SK-N-SH treated with all-trans-retinoic acid at 6 μM for 48 hours (cell line): ENCODE measurements at regions not wholly inside any gene's neighbourhood (a gene's known extent, or its start where the extent isn't known, plus 50 kb on each side); places are given as distances from the start of the nearest gene placed in this dataset.

Experiments used
- ATAC-seq: fragments of 200-7000 bp; cut with Tn5 transposase; 3 replicates; pipeline ENCODE4 v1.9.1; 2020; ENCODE audit warnings: mild to moderate bottlenecking, moderate library complexity
- BACH2 ChIP-seq: fragments of 250-450 bp; sonication (Bioruptor Pico); IDR thresholded peaks from 2 replicates; pipeline ENCODE4 v1.9.0; 2021; ENCODE audit warnings: mild to moderate bottlenecking, borderline replicate concordance
- CREB5 ChIP-seq: fragments of 250-450 bp; sonication (Bioruptor Pico); IDR thresholded peaks from 2 replicates; pipeline ENCODE4 v1.5.1; 2020; ENCODE audit warnings: low read depth, mild to moderate bottlenecking, moderate library complexity
- CSDC2 ChIP-seq: fragments of 250-450 bp; sonication (Bioruptor Pico); IDR thresholded peaks from 2 replicates; pipeline ENCODE4 v1.5.0; 2020; ENCODE audit warnings: mild to moderate bottlenecking, moderate library complexity
- ESRRG ChIP-seq: fragments of 250-450 bp; sonication (Bioruptor Pico); IDR thresholded peaks from 2 replicates; pipeline ENCODE4 v1.6.1; 2021; ENCODE audit warnings: mild to moderate bottlenecking
- GLIS3 ChIP-seq: fragments of 250-450 bp; sonication (Bioruptor Pico); IDR thresholded peaks from 2 replicates; pipeline ENCODE4 v1.5.0; 2020; ENCODE audit warnings: mild to moderate bottlenecking, moderate library complexity
- ISL1 ChIP-seq: fragments of 250-450 bp; sonication (Bioruptor Pico); IDR thresholded peaks from 2 replicates; pipeline ENCODE4 v2.1.2; 2022; ENCODE audit warnings: mild to moderate bottlenecking, moderate library complexity
- OSR1 ChIP-seq: fragments of 250-450 bp; sonication (Bioruptor Pico); IDR thresholded peaks from 2 replicates; pipeline ENCODE4 v1.8.0; 2022; ENCODE audit warnings: moderate library complexity, mild to moderate bottlenecking, inconsistent platforms
- POU6F1 ChIP-seq: fragments of 250-450 bp; sonication (Bioruptor Pico); IDR thresholded peaks from 2 replicates; pipeline ENCODE4 v1.8.0; 2021; ENCODE audit warnings: low read depth, mild to moderate bottlenecking, moderate library complexity, borderline replicate concordance
- PPARA ChIP-seq: fragments of 250-450 bp; sonication (Bioruptor Pico); IDR thresholded peaks from 2 replicates; pipeline ENCODE4 v1.5.0; 2020; ENCODE audit warnings: mild to moderate bottlenecking, borderline replicate concordance
- SNAI2 ChIP-seq: fragments of 250-450 bp; sonication (Bioruptor Pico); IDR thresholded peaks from 2 replicates; pipeline ENCODE4 v1.5.0; 2020; ENCODE audit warnings: mild to moderate bottlenecking, moderate library complexity
- TCF4 ChIP-seq: fragments of 250-450 bp; sonication (Bioruptor Pico); IDR thresholded peaks from 2 replicates; pipeline ENCODE4 v1.8.0; 2021; ENCODE audit warnings: mild to moderate bottlenecking, moderate library complexity, borderline replicate concordance
- TOX ChIP-seq: fragments of 250-450 bp; sonication (Bioruptor Pico); IDR thresholded peaks from 2 replicates; pipeline ENCODE4 v1.8.0; 2021; ENCODE audit warnings: mild to moderate bottlenecking, moderate library complexity, borderline replicate concordance
- TSHZ2 ChIP-seq: fragments of 250-450 bp; sonication (Bioruptor Pico); IDR thresholded peaks from 2 replicates; pipeline ENCODE4 v1.5.0; 2020; ENCODE audit warnings: mild to moderate bottlenecking, moderate library complexity
- ZC3H10 ChIP-seq: fragments of 250-450 bp; sonication (Bioruptor Pico); IDR thresholded peaks from 2 replicates; pipeline ENCODE4 v1.5.1; 2021; ENCODE audit warnings: mild to moderate bottlenecking, moderate library complexity
- ZFP3 ChIP-seq: fragments of 250-450 bp; sonication (Bioruptor Pico); IDR thresholded peaks from 2 replicates; pipeline ENCODE4 v1.5.0; 2020; ENCODE audit warnings: mild to moderate bottlenecking, moderate library complexity
- ZFP30 ChIP-seq: fragments of 450-650 bp; formaldehyde crosslinking; IDR thresholded peaks from 2 replicates; pipeline ENCODE4 v1.5.0; 2022; ENCODE audit warnings: mild to moderate bottlenecking, moderate library complexity
- ZNF70 ChIP-seq: fragments of 450-650 bp; formaldehyde crosslinking; IDR thresholded peaks from 2 replicates; pipeline ENCODE4 v1.5.0; 2020; ENCODE audit warnings: mild to moderate bottlenecking, moderate library complexity
- ZNF8 ChIP-seq: fragments of 450-650 bp; formaldehyde crosslinking; IDR thresholded peaks from 2 replicates; pipeline ENCODE4 v1.5.0; 2020; ENCODE audit warnings: mild to moderate bottlenecking, moderate library complexity
- TF ChIP-seq, protein P1 (sequence below): fragments of 250-450 bp; sonication (Bioruptor Pico); IDR thresholded peaks from 2 replicates; pipeline ENCODE4 v1.5.1; 2021; ENCODE audit warnings: mild to moderate bottlenecking, moderate library complexity
- TF ChIP-seq, protein P2 (sequence below): fragments of 250-450 bp; sonication (Bioruptor Pico); IDR thresholded peaks from 2 replicates; pipeline ENCODE4 v1.8.0; 2020; ENCODE audit warnings: mild to moderate bottlenecking, moderate library complexity, borderline replicate concordance

- no peak for TF ChIP-seq TSHZ2 (CRISPR knock-in tag)
- no peak for TF ChIP-seq CREB5
- TF ChIP-seq ISL1 (CRISPR knock-in tag): no peak
- TF ChIP-seq, all 23 proteins: peak for 0
Measured at GRCh38 chr6:84906514-84906913, 142.1 kb upstream of the TBX18 start.

GRCh38 chr6:84905823-84906222 lies 141.4 kb upstream of the TBX18 start:
- ATAC-seq: no peak
- TF ChIP-seq CREB5 (no peak), CSDC2 (no peak), ZFP30 (CRISPR knock-in tag) (no peak), TCF4 (CRISPR knock-in tag) (no peak), SNAI2 (no peak), OSR1 (CRISPR knock-in tag) (no peak), ZFP3 (CRISPR knock-in tag) (no peak), TSHZ2 (CRISPR knock-in tag) (no peak), POU6F1 (no peak), ESRRG (CRISPR knock-in tag) (no peak), ZC3H10 (no peak), ZNF70 (CRISPR knock-in tag) (no peak), TOX (CRISPR knock-in tag) (no peak), GLIS3 (no peak), PPARA (no peak), ISL1 (CRISPR knock-in tag) (no peak), ZNF8 (no peak), BACH2 (CRISPR knock-in tag) (no peak)
- TF ChIP-seq, protein P1, sequence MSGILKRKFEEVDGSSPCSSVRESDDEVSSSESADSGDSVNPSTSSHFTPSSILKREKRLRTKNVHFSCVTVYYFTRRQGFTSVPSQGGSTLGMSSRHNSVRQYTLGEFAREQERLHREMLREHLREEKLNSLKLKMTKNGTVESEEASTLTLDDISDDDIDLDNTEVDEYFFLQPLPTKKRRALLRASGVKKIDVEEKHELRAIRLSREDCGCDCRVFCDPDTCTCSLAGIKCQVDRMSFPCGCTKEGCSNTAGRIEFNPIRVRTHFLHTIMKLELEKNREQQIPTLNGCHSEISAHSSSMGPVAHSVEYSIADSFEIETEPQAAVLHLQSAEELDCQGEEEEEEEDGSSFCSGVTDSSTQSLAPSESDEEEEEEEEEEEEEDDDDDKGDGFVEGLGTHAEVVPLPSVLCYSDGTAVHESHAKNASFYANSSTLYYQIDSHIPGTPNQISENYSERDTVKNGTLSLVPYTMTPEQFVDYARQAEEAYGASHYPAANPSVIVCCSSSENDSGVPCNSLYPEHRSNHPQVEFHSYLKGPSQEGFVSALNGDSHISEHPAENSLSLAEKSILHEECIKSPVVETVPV: no peak
- TF ChIP-seq, protein P2, sequence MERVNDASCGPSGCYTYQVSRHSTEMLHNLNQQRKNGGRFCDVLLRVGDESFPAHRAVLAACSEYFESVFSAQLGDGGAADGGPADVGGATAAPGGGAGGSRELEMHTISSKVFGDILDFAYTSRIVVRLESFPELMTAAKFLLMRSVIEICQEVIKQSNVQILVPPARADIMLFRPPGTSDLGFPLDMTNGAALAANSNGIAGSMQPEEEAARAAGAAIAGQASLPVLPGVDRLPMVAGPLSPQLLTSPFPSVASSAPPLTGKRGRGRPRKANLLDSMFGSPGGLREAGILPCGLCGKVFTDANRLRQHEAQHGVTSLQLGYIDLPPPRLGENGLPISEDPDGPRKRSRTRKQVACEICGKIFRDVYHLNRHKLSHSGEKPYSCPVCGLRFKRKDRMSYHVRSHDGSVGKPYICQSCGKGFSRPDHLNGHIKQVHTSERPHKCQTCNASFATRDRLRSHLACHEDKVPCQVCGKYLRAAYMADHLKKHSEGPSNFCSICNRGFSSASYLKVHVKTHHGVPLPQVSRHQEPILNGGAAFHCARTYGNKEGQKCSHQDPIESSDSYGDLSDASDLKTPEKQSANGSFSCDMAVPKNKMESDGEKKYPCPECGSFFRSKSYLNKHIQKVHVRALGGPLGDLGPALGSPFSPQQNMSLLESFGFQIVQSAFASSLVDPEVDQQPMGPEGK (CRISPR knock-in tag): no peak

More at GRCh38 chr6:84906514-84906913, 142.1 kb upstream of the TBX18 start:
- ATAC-seq: no peak
